H1 (cell line): ENCODE measurements at regions not wholly inside any gene's neighbourhood (a gene's known extent, or its start where the extent isn't known, plus 50 kb on each side); places are given as distances from the start of the nearest gene placed in this dataset.

ENCODE experiments used
- CTCF ChIA-PET: fragments of 300-600 bp; sonication (Branson Sonifier 250); formaldehyde crosslinking; loops from one replicate; lab custom pipeline; 2021; ENCODE audit not compliant: partially characterized antibody; lab: Charles Lee
- POLR2A ChIA-PET: fragments of 300-600 bp; sonication (Branson Sonifier 250); formaldehyde crosslinking; loops from one replicate; lab custom pipeline; 2021; ENCODE audit warnings: inconsistent platforms; ENCODE audit not compliant: partially characterized antibody; lab: Charles Lee
- DNase-seq, 2 experiments: peaks; one replicate each; pipeline versions ENCODE4 v3.0.0 to v3.0.0-alpha.2; 2010 to 2022; ENCODE audit warnings: low spot score in 2 of 2, low read depth in 1 of 2, mixed read lengths in 1 of 2
- FAIRE-seq: peaks from 2 replicates; lab custom pipeline; 2011; peaks lifted over from hg19 to GRCh38; lab: Jason Lieb, UNC
- H2AFZ ChIP-seq: 2 replicates; pipeline ENCODE4 v1.8.1; 2012; ENCODE audit warnings: low read length, inconsistent platforms
- H2AK5ac ChIP-seq: 2 replicates; pipeline ENCODE4 v1.6.1; 2013; ENCODE audit warnings: low read depth, low read length
- H2BK120ac ChIP-seq: replicated peaks from 2 replicates; pipeline ENCODE3; 2013; ENCODE audit warnings: low read depth, low read length, inconsistent platforms
- H2BK12ac ChIP-seq: 2 replicates; pipeline ENCODE4 v1.6.1; 2013; ENCODE audit warnings: low read depth, low read length
- H2BK15ac ChIP-seq: 2 replicates; pipeline ENCODE4 v1.6.1; 2013; ENCODE audit warnings: low read length
- H2BK20ac ChIP-seq: 2 replicates; pipeline ENCODE4 v1.6.1; 2013; ENCODE audit warnings: low read length
- H2BK5ac ChIP-seq: 2 replicates; pipeline ENCODE4 v1.6.1; 2013; ENCODE audit warnings: low read depth, low read length
- H3K14ac ChIP-seq: 2 replicates; pipeline ENCODE4 v1.6.1; 2013; ENCODE audit warnings: inconsistent platforms; ENCODE audit not compliant: insufficient read length
- H3K18ac ChIP-seq: 2 replicates; pipeline ENCODE4 v1.6.1; 2013; ENCODE audit warnings: low read length; ENCODE audit errors: extremely low read depth
- H3K23ac ChIP-seq: 2 replicates; pipeline ENCODE4 v1.6.1; 2013; ENCODE audit warnings: inconsistent platforms; ENCODE audit not compliant: insufficient read length
- H3K23me2 ChIP-seq: 2 replicates; pipeline ENCODE4 v1.6.1; 2013; ENCODE audit warnings: low read depth, low read length
- H3K27ac ChIP-seq: 2 replicates; pipeline ENCODE4 v1.6.1; 2011; ENCODE audit warnings: low read depth, low read length, inconsistent platforms
- H3K27me3 ChIP-seq, 4 experiments: replicated peaks in 1 of 4; 1 replicate in 1 of 4; 2 replicates in 3 of 4; pipeline versions ENCODE4 v1.6.1 to v1.8.1; 2011 to 2013; ENCODE audit warnings: low read length in 3 of 4, mild to moderate bottlenecking in 3 of 4, inconsistent platforms in 2 of 4, mixed read lengths in 2 of 4, moderate library complexity in 1 of 4; ENCODE audit not compliant: control insufficient read depth in 3 of 4, insufficient read depth in 3 of 4; ENCODE audit errors: extremely low read depth in 1 of 4
- H3K36me3 ChIP-seq, 4 experiments: 2 replicates each; pipeline versions ENCODE4 v1.6.1 to v1.8.1; 2011 to 2013; ENCODE audit warnings: mild to moderate bottlenecking in 4 of 4, low read length in 3 of 4, moderate library complexity in 2 of 4, control low read depth in 1 of 4, inconsistent platforms in 1 of 4; ENCODE audit not compliant: insufficient read depth in 4 of 4, control insufficient read depth in 2 of 4
- H3K4ac ChIP-seq: replicated peaks from 2 replicates; pipeline ENCODE3; 2013; ENCODE audit warnings: low read length, low read depth, mixed read lengths, inconsistent platforms; ENCODE audit not compliant: insufficient read length
- H3K4me1 ChIP-seq, 4 experiments: replicated peaks in 1 of 4; 1 replicate in 1 of 4; 2 replicates in 3 of 4; pipeline versions ENCODE4 v1.6.1 to v1.8.1; 2011 to 2013; ENCODE audit warnings: low read length in 3 of 4, inconsistent platforms in 2 of 4, mixed read lengths in 1 of 4; ENCODE audit not compliant: insufficient read depth in 4 of 4, control insufficient read depth in 3 of 4
- H3K4me2 ChIP-seq, 2 experiments: 2 replicates each; pipeline versions ENCODE4 v1.6.1 to v1.8.1; 2011 to 2013; ENCODE audit warnings: low read depth in 2 of 2, low read length in 2 of 2, control low read depth in 1 of 2, inconsistent platforms in 1 of 2, mild to moderate bottlenecking in 1 of 2; ENCODE audit not compliant: insufficient read depth in 1 of 2
- H3K4me3 ChIP-seq, 4 experiments: fragments of 200-600, 300-600 bp in 1 of 4; sonication (generic), shearing (Covaris generic), sonication (Bioruptor Twin) in 1 of 4; 2 replicates each; pipeline versions ENCODE4 v1.5.1 to v1.8.1; 2011 to 2016; ENCODE audit warnings: low read length in 4 of 4, low read depth in 3 of 4, control low read depth in 2 of 4, inconsistent platforms in 2 of 4, mild to moderate bottlenecking in 2 of 4, mixed read lengths in 1 of 4, moderate library complexity in 1 of 4; ENCODE audit not compliant: insufficient read depth in 2 of 4; ENCODE audit errors: extremely low read depth in 1 of 4
- H3K56ac ChIP-seq: replicated peaks from 2 replicates; pipeline ENCODE3; 2013; ENCODE audit warnings: low read depth, mild to moderate bottlenecking, mixed read lengths, low read length, inconsistent platforms; ENCODE audit not compliant: insufficient read length
- H3K79me1 ChIP-seq: 2 replicates; pipeline ENCODE4 v1.6.1; 2013; ENCODE audit warnings: low read depth, low read length, control low read depth
- H3K79me2 ChIP-seq, 2 experiments: 2 replicates each; pipeline versions ENCODE4 v1.6.1 to v1.8.1; 2012 to 2013; ENCODE audit warnings: low read length in 2 of 2, mild to moderate bottlenecking in 2 of 2, inconsistent platforms in 1 of 2; ENCODE audit not compliant: insufficient read depth in 2 of 2, control insufficient read depth in 1 of 2
- H3K9ac ChIP-seq, 4 experiments: replicated peaks in 1 of 4; 1 replicate in 1 of 4; 2 replicates in 3 of 4; pipeline versions ENCODE4 v1.6.1 to v1.8.1; 2011 to 2013; ENCODE audit warnings: low read depth in 3 of 4, low read length in 3 of 4, control low read depth in 2 of 4, mild to moderate bottlenecking in 2 of 4, moderate library complexity in 2 of 4, inconsistent platforms in 1 of 4; ENCODE audit errors: extremely low read depth in 1 of 4
- H3K9me3 ChIP-seq, 2 experiments: 2 replicates each; pipeline versions ENCODE4 v1.6.1 to v1.8.1; 2012 to 2013; ENCODE audit warnings: mild to moderate bottlenecking in 2 of 2, moderate library complexity in 2 of 2, control low read depth in 1 of 2, inconsistent platforms in 1 of 2, low read depth in 1 of 2, low read length in 1 of 2, mixed read lengths in 1 of 2; ENCODE audit not compliant: insufficient read depth in 2 of 2
- H4K20me1 ChIP-seq, 2 experiments: replicated peaks in 1 of 2; 2 replicates each; pipeline versions ENCODE3 to v1.8.1; 2011 to 2013; ENCODE audit warnings: inconsistent platforms in 2 of 2, low read length in 2 of 2, mild to moderate bottlenecking in 1 of 2; ENCODE audit not compliant: insufficient read depth in 2 of 2, control insufficient read depth in 1 of 2
- H4K5ac ChIP-seq: 2 replicates; pipeline ENCODE4 v1.6.1; 2013; ENCODE audit warnings: low read length, low read depth, mixed read lengths, inconsistent platforms; ENCODE audit not compliant: insufficient read length
- H4K8ac ChIP-seq: 2 replicates; pipeline ENCODE4 v1.8.0; 2013; ENCODE audit warnings: mild to moderate bottlenecking, moderate library complexity, low read length, inconsistent platforms; ENCODE audit not compliant: insufficient read depth; ENCODE audit errors: extremely low read depth
- H4K91ac ChIP-seq: replicated peaks from 2 replicates; pipeline ENCODE3; 2013; ENCODE audit warnings: low read length, mixed read lengths, inconsistent platforms; ENCODE audit not compliant: insufficient read length
- ATF3 ChIP-seq: IDR thresholded peaks from 2 replicates; pipeline ENCODE4 v1.6.1; 2011; ENCODE audit warnings: low read depth, mild to moderate bottlenecking, low read length; ENCODE audit not compliant: insufficient read depth
- BCL11A ChIP-seq, 2 experiments: IDR thresholded peaks; one replicate each; pipeline ENCODE4 v1.6.1; 2011; ENCODE audit warnings: low read depth in 2 of 2, low read length in 2 of 2, mild to moderate bottlenecking in 2 of 2
- BRCA1 ChIP-seq: IDR thresholded peaks from 2 replicates; pipeline ENCODE4 v1.6.1; 2012; ENCODE audit warnings: low read depth, low read length, improper control_type of control experiment
- FOSL1 ChIP-seq: IDR thresholded peaks from 2 replicates; pipeline ENCODE4 v1.6.1; 2011; ENCODE audit warnings: mild to moderate bottlenecking, low read depth, low read length, moderate library complexity; ENCODE audit not compliant: insufficient read depth
- MAFK ChIP-seq: IDR thresholded peaks from 2 replicates; pipeline ENCODE4 v1.6.1; 2012; ENCODE audit warnings: low read depth, mild to moderate bottlenecking, improper control_type of control experiment, low read length
- POLR2AphosphoS5 ChIP-seq: IDR thresholded peaks from 2 replicates; pipeline ENCODE4 v1.6.1; 2011; ENCODE audit warnings: low read depth, low read length
- POU5F1 ChIP-seq: IDR thresholded peaks from 2 replicates; pipeline ENCODE4 v1.6.1; 2011; ENCODE audit warnings: low read depth, mild to moderate bottlenecking, low read length, moderate library complexity
- SAP30 ChIP-seq: fragments of 300-600 bp; sonication (generic); IDR thresholded peaks from 2 replicates; pipeline ENCODE4 v1.7.1; 2012; ENCODE audit warnings: low read length, moderate library complexity, mild to moderate bottlenecking, inconsistent platforms; ENCODE audit not compliant: insufficient read depth, insufficient replicate concordance
- SIN3A ChIP-seq, 2 experiments: IDR thresholded peaks in 1 of 2; conservative IDR thresholded peaks in 1 of 2; 2 replicates each; pipeline ENCODE4 v1.6.1; 2011 to 2012; ENCODE audit warnings: low read length in 2 of 2, improper control_type of control experiment in 1 of 2, low read depth in 1 of 2, mild to moderate bottlenecking in 1 of 2
- TAF1 ChIP-seq: IDR thresholded peaks from 2 replicates; pipeline ENCODE4 v1.6.1; 2011; ENCODE audit warnings: mild to moderate bottlenecking, low read depth, low read length
- TBP ChIP-seq: IDR thresholded peaks from 2 replicates; pipeline ENCODE4 v1.6.1; 2011; ENCODE audit warnings: low read depth, low read length, improper control_type of control experiment
- WGBS, 2 experiments: shearing (Covaris generic) in 1 of 2; methylation state at CpG; one replicate each; pipeline versions ENCODE4 v1.1.6 to v1.1.7; 2013 to 2015; ENCODE audit warnings: low lambda C conversion rate in 2 of 2, mixed read lengths in 2 of 2, inconsistent platforms in 1 of 2, low coverage in 1 of 2, missing lambda C conversion rate in 1 of 2; ENCODE audit not compliant: insufficient replicate concordance in 2 of 2, insufficient coverage in 1 of 2, insufficient read length in 1 of 2; ENCODE audit errors: extremely low coverage in 1 of 2, missing lambda C conversion rate in 1 of 2; 5-methylcytosine and 5-hydroxymethylcytosine counted together
- TF ChIP-seq, protein P1 (sequence below), 3 experiments: IDR thresholded peaks; 1 replicate in 2 of 3; 2 replicates in 1 of 3; pipeline versions ENCODE4 v1.5.1 to v1.6.1; 2011; ENCODE audit warnings: low read length in 3 of 3, mild to moderate bottlenecking in 3 of 3, inconsistent platforms in 2 of 3, low read depth in 1 of 3, moderate library complexity in 1 of 3; ENCODE audit not compliant: insufficient read depth in 1 of 3; ENCODE audit errors: control extremely low read depth in 1 of 3

- Histone ChIP-seq H2AFZ (no peak overlapping the region), H4K5ac (no peak overlapping the region), H2BK20ac (no peak overlapping the region), H3K27me3 (no peaks in the 10 kb centered on the region), H2BK15ac (no peak overlapping the region), H2AK5ac (no peak overlapping the region), H3K4me3 (no peak overlapping the region), H3K4ac (no peak overlapping the region), H3K14ac (no peak overlapping the region), H4K91ac (no peak overlapping the region), H3K9me3 (no peaks in the 10 kb centered on the region), H3K56ac (no peak overlapping the region), H2BK120ac (no peak overlapping the region), H3K23ac (no peak overlapping the region), H3K23me2 (no peaks in the 10 kb centered on the region), H3K79me2 (no peaks in the 10 kb centered on the region), H2BK5ac (no peak overlapping the region), H3K9ac (no peak overlapping the region), H3K79me1 (no peaks in the 10 kb centered on the region), H3K36me3 (no peaks in the 10 kb centered on the region), H4K8ac (no peak overlapping the region), H4K20me1 (no peaks in the 10 kb centered on the region), H3K4me1 (no peaks in the 10 kb centered on the region), H3K27ac (no peak overlapping the region), H3K4me2 (no peak overlapping the region), H2BK12ac (no peak overlapping the region), H3K18ac (no peak overlapping the region)
- no peak for DNase-seq
- ChIA-PET CTCF (interaction anchor here (0.7 kb wide), 1 partner anchor 11 kb away, joined by 3 read pairs; no protein-coding TSS in a partner anchor), POLR2A (no interaction called here)
- TF ChIP-seq FOSL1 (no peak), SAP30 (no peak), SIN3A (conservative IDR thresholded peaks at IDR 0.05 in 1 of 2, IDR thresholded peaks at IDR 0.05 in 1 of 2; ENCODE audit: low read depth in 1 of 2, low read length in 2 of 2) (no peak), TBP (no peak), BRCA1 (no peak), TAF1 (no peak), ATF3 (no peak), POLR2AphosphoS5 (no peak), POU5F1 (no peak), BCL11A (IDR thresholded peaks at IDR 0.05; ENCODE audit: low read depth in 2 of 2, low read length in 2 of 2) (no peak), MAFK (no peak)
- TF ChIP-seq, protein P1, sequence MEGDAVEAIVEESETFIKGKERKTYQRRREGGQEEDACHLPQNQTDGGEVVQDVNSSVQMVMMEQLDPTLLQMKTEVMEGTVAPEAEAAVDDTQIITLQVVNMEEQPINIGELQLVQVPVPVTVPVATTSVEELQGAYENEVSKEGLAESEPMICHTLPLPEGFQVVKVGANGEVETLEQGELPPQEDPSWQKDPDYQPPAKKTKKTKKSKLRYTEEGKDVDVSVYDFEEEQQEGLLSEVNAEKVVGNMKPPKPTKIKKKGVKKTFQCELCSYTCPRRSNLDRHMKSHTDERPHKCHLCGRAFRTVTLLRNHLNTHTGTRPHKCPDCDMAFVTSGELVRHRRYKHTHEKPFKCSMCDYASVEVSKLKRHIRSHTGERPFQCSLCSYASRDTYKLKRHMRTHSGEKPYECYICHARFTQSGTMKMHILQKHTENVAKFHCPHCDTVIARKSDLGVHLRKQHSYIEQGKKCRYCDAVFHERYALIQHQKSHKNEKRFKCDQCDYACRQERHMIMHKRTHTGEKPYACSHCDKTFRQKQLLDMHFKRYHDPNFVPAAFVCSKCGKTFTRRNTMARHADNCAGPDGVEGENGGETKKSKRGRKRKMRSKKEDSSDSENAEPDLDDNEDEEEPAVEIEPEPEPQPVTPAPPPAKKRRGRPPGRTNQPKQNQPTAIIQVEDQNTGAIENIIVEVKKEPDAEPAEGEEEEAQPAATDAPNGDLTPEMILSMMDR (IDR thresholded peaks at IDR 0.05; ENCODE audit: control extremely low read depth in 1 of 3, insufficient read depth in 1 of 3, low read depth in 1 of 3, low read length in 3 of 3): no peak
- FAIRE-seq: no peak
- 95% methylated on average over 5 of the region's 5 CpGs; no CpG with 5 or more reads in 1 of the 2 experiments for WGBS, 2 experiments
These were observed 304.3 kb downstream of the GLRX3 start for GRCh38 chr10:130440494-130440893.
